ENCODE measurements at regions not wholly inside any gene's neighbourhood (a gene's known extent, or its start where the extent isn't known, plus 50 kb on each side); places are given as distances from the start of the nearest gene placed in this dataset.

DNA sequence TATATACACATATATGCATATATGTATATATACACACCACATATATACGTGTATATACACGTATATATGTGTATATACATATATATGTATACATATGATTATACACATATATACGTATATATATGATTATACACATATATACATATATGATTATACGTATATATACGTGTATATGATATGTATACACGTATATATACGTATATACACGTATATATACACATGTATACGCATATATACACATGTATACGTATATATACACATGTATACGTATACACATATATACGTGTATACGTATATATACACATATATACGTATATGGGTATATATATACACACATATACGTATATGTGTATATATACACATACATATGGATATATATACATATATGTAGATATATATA, 62.1 kb upstream of the HMGXB4 start:
- no peak for DNase-seq (ENCODE audit: low read depth)
- TF ChIP-seq, protein P1, sequence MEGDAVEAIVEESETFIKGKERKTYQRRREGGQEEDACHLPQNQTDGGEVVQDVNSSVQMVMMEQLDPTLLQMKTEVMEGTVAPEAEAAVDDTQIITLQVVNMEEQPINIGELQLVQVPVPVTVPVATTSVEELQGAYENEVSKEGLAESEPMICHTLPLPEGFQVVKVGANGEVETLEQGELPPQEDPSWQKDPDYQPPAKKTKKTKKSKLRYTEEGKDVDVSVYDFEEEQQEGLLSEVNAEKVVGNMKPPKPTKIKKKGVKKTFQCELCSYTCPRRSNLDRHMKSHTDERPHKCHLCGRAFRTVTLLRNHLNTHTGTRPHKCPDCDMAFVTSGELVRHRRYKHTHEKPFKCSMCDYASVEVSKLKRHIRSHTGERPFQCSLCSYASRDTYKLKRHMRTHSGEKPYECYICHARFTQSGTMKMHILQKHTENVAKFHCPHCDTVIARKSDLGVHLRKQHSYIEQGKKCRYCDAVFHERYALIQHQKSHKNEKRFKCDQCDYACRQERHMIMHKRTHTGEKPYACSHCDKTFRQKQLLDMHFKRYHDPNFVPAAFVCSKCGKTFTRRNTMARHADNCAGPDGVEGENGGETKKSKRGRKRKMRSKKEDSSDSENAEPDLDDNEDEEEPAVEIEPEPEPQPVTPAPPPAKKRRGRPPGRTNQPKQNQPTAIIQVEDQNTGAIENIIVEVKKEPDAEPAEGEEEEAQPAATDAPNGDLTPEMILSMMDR (IDR thresholded peaks at IDR 0.05; ENCODE audit: insufficient read depth, low read depth, low read length): no peak
- no peak overlapping the region for H3K4me3 ChIP-seq (ENCODE audit: low read depth, low read length)

DNA sequence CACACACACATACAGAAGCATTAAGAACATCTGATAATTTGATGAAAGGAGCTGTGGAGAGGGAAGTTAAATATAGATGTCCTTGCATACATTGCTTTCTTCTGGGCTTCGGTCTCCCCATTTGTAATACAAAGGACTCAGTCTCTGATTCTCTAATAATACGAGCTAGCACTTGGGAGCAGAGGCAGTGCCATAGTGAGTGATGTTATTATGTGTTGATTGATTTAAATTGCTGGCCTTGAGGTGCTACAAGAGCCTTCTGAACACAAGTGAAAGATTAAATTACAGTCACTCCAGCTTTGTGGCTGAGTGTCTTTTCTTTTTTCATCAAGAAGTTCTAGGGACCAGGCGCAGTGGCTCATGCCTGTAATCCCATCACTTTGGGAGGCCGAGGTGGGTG, 61.5 kb upstream of the HMGXB4 start:
- no peak overlapping the region for H3K4me3 ChIP-seq (ENCODE audit: low read depth, low read length)
- TF ChIP-seq, protein P1 (IDR thresholded peaks at IDR 0.05; ENCODE audit: insufficient read depth, low read depth, low read length): no peak
- DNase-seq (ENCODE audit: low read depth): no peak

DNA sequence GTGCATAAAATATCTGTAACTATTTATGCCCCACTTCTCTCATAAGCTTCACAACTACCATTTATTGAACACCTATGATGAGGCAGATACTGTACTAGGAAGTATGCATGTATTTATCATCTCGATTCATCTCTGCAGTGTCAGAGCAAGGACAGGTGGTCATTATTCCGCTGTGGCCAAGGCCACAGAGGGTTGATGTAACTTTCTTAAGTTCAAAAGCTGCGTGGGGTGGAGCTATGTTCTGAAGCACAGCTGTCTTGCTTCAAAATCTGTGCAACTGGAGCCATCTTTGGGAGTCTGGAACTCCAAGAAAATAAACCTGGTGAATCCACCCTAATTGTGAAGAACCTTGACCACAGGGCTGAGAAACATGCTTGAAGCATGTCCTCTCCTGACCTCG, 60.2 kb upstream of the HMGXB4 start:
- no peak for DNase-seq (ENCODE audit: low read depth)
- no peak overlapping the region for H3K4me3 ChIP-seq (ENCODE audit: low read depth, low read length)
- TF ChIP-seq, protein P1 (IDR thresholded peaks at IDR 0.05; ENCODE audit: insufficient read depth, low read depth, low read length): no peak

DNA sequence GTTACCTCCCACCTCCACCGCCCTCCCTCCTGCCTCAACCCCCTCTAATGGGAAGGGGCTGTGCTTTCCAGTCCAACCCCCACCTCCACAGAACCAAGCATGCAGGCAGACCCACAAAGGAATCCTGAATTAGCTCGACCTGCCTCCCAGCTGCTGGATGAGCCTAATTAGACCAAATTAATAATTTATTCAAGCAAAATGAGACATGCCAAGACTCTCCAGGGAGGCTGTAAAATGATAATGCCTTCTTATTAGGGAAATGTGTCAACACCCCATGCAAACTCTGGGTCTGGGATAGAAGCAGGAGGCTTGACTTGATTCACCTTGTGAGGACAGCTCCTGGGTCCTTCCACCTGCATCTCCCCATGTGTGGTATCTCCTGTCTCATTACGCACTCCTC, 59.4 kb upstream of the HMGXB4 start:
- DNase-seq (ENCODE audit: low read depth): no peak
- TF ChIP-seq, protein P1 (IDR thresholded peaks at IDR 0.05; ENCODE audit: insufficient read depth, low read depth, low read length): no peak
- no peak overlapping the region for H3K4me3 ChIP-seq (ENCODE audit: low read depth, low read length)

DNA sequence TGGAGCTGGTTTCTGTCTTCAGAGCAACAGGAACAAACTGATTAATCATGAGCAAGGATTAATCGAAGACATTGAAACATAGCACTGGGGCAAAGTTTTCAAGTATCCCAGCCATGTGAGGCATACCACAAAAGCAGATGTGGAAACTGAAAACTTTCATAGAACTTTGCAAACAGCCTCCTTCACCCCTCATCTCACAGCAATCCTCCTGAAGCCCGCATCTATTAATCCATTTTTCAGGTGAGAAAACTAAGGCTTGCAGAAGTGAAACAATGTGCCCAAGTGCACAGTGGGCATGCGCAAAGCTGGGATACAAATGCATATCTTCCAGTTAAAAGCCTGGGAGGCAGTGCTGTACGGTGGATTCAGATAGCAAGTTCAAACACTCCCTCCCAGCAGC, 58.6 kb upstream of the HMGXB4 start:
- TF ChIP-seq, protein P1 (IDR thresholded peaks at IDR 0.05; ENCODE audit: insufficient read depth, low read depth, low read length): no peak
- no peak for DNase-seq (ENCODE audit: low read depth)
- no peak overlapping the region for H3K4me3 ChIP-seq (ENCODE audit: low read depth, low read length)

DNA sequence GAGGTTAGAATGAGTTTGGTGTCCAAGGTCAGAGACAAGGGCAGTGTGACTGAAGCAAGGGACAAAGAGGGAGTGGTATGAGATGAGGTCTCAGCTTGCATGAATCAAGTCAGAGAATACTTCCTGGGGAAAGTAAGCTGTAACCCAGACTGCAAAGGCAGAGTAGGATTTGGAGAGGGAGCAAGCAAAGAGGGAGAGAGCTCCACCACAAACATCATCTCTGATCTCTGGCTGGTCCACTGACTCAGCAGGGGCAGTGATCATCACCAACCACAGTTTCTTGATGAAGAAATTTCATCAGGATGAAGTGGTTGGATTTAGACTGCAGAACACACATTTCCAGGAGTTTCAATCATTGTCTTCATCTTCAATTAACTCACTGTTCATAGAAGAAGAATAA, 54.9 kb upstream of the HMGXB4 start:
- H3K4me3 ChIP-seq (ENCODE audit: low read depth, low read length): no peak overlapping the region
- DNase-seq (ENCODE audit: low read depth): no peak
- TF ChIP-seq, protein P1 (IDR thresholded peaks at IDR 0.05; ENCODE audit: insufficient read depth, low read depth, low read length): no peak

DNA sequence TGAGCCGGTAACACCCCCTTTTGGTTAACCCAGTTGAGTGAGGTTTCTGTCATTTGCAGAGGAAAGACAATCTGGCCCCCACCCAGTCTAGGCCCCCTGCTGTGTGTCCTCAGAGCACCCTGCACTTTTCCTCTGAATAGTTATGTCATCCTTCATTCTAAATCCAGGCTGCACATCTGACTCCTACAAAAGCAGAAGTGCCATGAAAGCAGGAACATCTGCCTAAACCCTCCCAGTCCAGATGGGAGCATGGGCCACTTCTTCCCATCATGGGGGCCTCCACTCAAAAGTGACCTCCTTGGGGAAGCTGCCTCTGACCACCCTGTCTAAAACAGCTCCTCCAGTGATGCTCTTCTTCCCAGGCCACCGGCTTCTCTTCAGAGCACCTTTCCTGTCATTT, 53.7 kb upstream of the HMGXB4 start:
- TF ChIP-seq, protein P1 (IDR thresholded peaks at IDR 0.05; ENCODE audit: insufficient read depth, low read depth, low read length): no peak
- DNase-seq (ENCODE audit: low read depth): no peak
- no peak overlapping the region for H3K4me3 ChIP-seq (ENCODE audit: low read depth, low read length)

All from fibroblast of villous mesenchyme (primary cell).